ENCODE measurements at regions not wholly inside any gene's neighbourhood (a gene's known extent, or its start where the extent isn't known, plus 50 kb on each side); places are given as distances from the start of the nearest gene placed in this dataset.

GRCh38 chr6:156595476-156595875 lies 181.7 kb upstream of the ARID1B start:
- Histone ChIP-seq H3K27me3 (replicated peaks; ENCODE audit: insufficient read depth) (no peaks in the 10 kb centered on the region), H3K27ac (no peak overlapping the region), H3K4me3 (no peak overlapping the region), H3K4me1 (ENCODE audit: control insufficient read depth in 1 of 2, low read depth in 2 of 2) (peaks cover 0 to 5% of the 10 kb centered on the region in 2 donors), H3K36me3 (no peaks in the 10 kb centered on the region), H3K9me3 (no peaks in the 10 kb centered on the region)
- ATAC-seq (ENCODE audit: insufficient number of reproducible peaks, low FRiP score, low read depth) (no peak), DNase-seq (ENCODE audit: low spot score) (no peak)
- no peak for TF ChIP-seq CTCF (IDR thresholded peaks at IDR 0.05)

DNA sequence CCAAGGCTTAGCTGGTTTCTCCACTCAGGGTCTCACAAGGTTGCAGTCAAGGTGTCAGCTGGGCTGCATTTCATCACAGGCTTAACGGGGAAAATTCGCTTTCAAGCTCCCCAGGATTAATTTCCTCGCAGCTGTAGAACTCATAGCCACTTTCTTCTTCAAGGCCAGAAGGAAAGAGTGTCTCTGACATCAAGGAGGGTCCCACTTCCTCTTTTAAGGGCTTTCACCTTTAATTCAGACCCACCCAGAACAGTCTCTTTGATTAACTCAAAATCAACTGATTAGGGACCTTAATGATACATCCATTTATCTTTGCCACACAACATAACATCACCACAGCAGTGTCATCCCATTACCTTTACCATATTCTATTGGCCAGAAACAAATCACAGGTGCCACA lies 183.3 kb upstream of the ARID1B start:
- no peak for TF ChIP-seq CTCF (IDR thresholded peaks at IDR 0.05)
- DNase-seq (ENCODE audit: low spot score) (no peak), ATAC-seq (ENCODE audit: insufficient number of reproducible peaks, low FRiP score, low read depth) (no peak)
- Histone ChIP-seq H3K4me3 (no peak overlapping the region), H3K27me3 (replicated peaks; ENCODE audit: insufficient read depth) (no peaks in the 10 kb centered on the region), H3K9me3 (no peaks in the 10 kb centered on the region), H3K4me1 (ENCODE audit: control insufficient read depth in 1 of 2, low read depth in 2 of 2) (no peaks in the 10 kb centered on the region), H3K36me3 (no peaks in the 10 kb centered on the region), H3K27ac (no peak overlapping the region)

DNA sequence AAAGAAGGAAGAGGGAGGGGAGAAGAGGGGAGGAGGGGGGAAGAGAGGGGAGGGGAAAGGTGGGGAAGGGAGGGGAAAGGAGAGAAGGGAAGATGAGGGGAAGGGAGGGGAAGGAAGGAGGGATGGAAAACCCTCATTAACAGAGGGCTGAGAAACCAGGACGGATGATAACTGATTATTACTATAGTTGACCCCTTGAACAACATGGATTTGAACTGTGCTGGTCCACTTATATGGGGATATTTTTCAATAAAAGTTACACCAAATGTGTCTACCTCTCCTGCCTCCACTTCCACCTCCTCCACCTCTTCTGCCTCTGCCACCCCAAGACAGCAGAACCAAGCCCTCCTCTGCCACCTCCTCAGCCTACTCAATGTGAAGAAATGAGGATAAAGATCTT lies 184.1 kb upstream of the ARID1B start:
- H3K9me3 ChIP-seq: no peaks in the 10 kb centered on the region
- no peak for DNase-seq (ENCODE audit: low spot score)
- no peak for TF ChIP-seq CTCF (IDR thresholded peaks at IDR 0.05)
- H3K4me3 ChIP-seq: no peak overlapping the region
- no peak overlapping the region for H3K27ac ChIP-seq
- ATAC-seq (ENCODE audit: insufficient number of reproducible peaks, low FRiP score, low read depth): no peak
- H3K4me1 ChIP-seq (ENCODE audit: control insufficient read depth in 1 of 2, low read depth in 2 of 2): no peaks in the 10 kb centered on the region
- H3K36me3 ChIP-seq: no peaks in the 10 kb centered on the region
- no peaks in the 10 kb centered on the region for H3K27me3 ChIP-seq (replicated peaks; ENCODE audit: insufficient read depth)

- TF ChIP-seq CTCF (IDR thresholded peaks at IDR 0.05): no peak
- Histone ChIP-seq H3K27ac (no peak overlapping the region), H3K36me3 (no peaks in the 10 kb centered on the region), H3K9me3 (no peaks in the 10 kb centered on the region), H3K4me1 (ENCODE audit: control insufficient read depth in 1 of 2, low read depth in 2 of 2) (no peaks in the 10 kb centered on the region), H3K4me3 (no peak overlapping the region), H3K27me3 (replicated peaks; ENCODE audit: insufficient read depth) (no peaks in the 10 kb centered on the region)
- ATAC-seq (ENCODE audit: insufficient number of reproducible peaks, low FRiP score, low read depth): no peak
- no peak for DNase-seq (ENCODE audit: low spot score)
Measured at GRCh38 chr6:156590482-156590881, 186.7 kb upstream of the ARID1B start.

GRCh38 chr6:156589281-156589680 lies 187.9 kb upstream of the ARID1B start:
- no peaks in the 10 kb centered on the region for H3K9me3 ChIP-seq
- no peak overlapping the region for H3K4me3 ChIP-seq
- DNase-seq (ENCODE audit: low spot score): no peak
- no peaks in the 10 kb centered on the region for H3K27me3 ChIP-seq (replicated peaks; ENCODE audit: insufficient read depth)
- H3K27ac ChIP-seq: no peak overlapping the region
- no peaks in the 10 kb centered on the region for H3K4me1 ChIP-seq (ENCODE audit: control insufficient read depth in 1 of 2, low read depth in 2 of 2)
- ATAC-seq (ENCODE audit: insufficient number of reproducible peaks, low FRiP score, low read depth): no peak
- H3K36me3 ChIP-seq: no peaks in the 10 kb centered on the region
- no peak for TF ChIP-seq CTCF (IDR thresholded peaks at IDR 0.05)

All from thoracic aorta (tissue), 2 donors.